GM18499 (cell line): ENCODE measurements at regions not wholly inside any gene's neighbourhood (a gene's known extent, or its start where the extent isn't known, plus 50 kb on each side); places are given as distances from the start of the nearest gene placed in this dataset.
A peak's percentile ranks its signal among the peaks of the same experiment; 100 is the strongest.
"Not testable (repeated sequence)": the region's sequence is repeated elsewhere in the genome, so short reads cannot be mapped to it uniquely, and the experiment has no call there.

Source experiments
- ATAC-seq: cut with Tn5 transposase; IDR thresholded peaks from one replicate; pipeline ENCODE4 v1.9.1; 2021; ENCODE audit warnings: moderate number of reproducible peaks; ENCODE audit not compliant: insufficient read depth, unreplicated experiment

DNA sequence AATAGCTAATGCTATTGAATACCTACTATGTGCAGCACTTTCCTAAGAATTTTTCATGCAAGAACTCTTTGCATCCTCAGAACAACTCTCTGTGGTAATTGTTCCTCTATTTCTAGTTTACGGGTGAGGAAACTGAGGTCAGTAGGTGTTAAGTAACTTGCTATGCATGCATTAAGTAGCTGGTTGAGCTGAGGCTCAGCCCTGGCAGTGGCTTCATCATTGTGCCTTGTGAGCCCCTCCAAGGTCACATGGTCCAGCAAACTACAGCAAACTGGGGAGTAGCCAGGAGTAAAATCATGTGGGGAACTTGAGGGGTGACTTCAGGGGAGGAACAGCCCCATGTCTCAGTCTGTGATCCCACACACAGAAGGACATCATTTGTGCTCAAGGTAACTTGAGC, 365.2 kb downstream of the BCL2L11 start:
- not testable (repeated sequence) for ATAC-seq

DNA sequence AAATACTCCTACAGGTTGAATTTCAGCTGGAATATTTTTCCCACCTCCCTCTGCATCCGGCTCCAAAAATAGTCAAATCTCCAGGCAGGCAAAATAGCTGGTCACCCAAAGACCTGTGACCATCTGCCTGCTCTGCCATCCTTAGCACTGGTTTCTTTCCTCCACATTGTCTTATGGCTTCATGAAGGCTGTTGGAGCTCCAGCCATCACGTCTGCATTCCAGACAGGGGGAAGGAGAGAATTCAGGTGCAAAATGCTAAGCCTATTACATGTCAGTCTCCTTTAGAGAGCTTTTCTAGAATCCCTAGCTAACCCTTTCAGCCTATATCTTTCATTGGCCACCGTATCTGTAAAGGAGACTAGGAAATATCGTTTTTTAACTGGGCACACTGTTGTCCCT, 367.7 kb downstream of the BCL2L11 start:
- ATAC-seq = not testable (repeated sequence)

DNA sequence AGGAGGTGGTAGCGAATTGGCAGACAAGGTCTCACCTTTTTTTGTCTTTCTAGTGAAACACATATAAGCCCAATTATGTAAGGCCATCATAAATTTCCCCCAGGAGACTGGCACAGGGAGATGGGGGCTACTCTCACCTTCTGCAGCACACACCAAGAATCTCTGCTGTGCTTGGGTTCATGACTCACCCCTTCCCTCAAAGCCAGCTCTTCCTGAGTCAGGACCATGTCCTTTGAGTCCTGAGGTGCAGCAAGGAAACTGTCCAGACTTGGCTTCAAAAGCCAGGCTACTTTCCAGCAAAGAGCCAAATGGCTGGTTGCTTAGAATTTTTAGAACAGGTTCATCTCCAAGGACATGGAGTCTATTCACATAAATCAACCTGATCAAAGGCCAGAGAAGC, 368.7 kb downstream of the BCL2L11 start:
- ATAC-seq = not testable (repeated sequence)

DNA sequence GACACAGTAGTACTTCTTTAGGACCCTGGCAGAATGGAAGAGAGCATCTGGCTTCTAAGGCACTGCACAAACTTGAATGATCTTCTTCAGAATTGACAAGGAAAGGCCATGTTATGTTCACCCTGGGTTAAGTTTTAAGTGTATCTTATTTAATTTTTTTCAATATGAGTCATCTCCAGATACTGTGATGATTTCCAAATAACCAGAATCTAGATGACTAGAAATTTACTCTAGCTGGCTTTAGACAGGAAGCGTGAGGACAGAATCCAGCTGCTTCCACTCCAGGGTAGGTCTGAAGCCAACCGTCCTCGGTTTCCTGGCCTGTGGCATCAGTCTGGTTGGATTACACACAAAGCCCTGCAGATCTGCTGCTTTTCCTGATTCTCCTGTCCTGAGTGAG, 370.5 kb downstream of the BCL2L11 start:
- ATAC-seq = not testable (repeated sequence)

DNA sequence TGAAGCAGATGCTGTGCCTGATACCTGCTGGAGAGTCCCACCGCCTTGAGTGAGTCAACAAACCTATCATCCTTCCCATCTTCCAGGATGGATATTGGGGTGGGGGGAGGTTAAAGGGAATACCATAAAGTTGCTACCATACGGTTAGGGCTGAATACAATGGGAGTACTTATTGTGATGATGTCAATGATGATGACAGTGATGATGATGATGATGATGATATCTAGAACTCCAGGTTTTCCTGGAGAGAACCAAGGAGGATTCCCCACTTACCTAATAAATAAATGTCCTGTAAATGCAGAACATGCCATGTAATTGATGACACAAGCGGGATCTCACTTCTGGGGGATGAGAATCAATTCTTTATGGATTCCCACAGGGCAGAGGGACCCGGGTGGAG, 370.9 kb downstream of the BCL2L11 start:
- ATAC-seq = not testable (repeated sequence)

DNA sequence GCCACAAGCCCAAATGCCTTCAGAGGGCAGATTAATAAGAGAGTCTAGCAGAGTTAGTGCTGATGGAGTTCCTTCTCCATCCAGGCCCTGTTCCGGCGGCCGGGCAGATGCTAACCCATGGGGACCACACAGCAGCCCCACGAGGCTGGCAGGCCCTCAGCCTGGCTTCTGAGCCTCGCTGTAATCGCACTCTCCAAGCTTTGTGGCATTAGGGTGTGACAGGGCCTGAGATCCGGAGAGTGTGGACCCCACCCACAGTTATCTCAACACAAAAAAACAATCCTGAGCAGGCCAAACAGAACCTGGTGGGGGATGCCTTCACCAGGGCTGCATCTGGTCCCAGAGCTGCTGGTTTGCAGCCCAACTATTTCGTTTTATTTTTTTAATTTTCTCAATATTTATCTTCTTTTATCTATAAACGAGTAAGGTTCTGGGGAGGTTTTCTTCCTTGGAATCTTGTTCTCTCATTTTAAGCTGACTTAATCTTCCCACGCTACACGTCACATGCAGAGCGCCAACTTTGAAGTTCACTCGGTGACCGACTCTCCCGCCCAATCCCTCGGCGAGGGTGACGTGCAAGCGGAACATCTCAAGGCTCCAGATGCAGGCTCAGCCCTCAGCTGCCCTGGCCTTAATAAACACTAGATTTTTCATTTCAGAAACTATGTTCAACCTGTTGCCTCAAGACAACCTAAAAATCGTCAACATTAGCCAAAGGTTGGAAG, 372.4 kb downstream of the BCL2L11 start:
- ATAC-seq = not testable (repeated sequence)

DNA sequence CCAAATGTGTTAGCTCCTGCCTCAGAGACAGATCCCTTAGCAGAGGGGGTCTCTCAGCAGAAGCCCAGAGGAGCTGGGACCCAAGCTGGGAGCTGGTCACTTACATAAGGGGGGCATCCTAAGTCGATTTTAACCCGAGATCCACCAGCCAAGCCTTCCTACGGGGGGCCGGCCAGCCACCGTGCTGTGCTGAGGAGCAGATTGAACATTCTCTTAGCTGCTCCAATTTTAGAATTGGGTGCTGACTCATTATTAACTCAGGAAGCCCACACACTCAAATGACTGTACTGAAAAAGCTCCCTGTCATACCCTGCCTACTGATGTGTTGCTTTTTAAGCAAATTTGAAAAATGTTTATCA, 373.0 kb downstream of the BCL2L11 start:
- ATAC-seq = not testable (repeated sequence)

DNA sequence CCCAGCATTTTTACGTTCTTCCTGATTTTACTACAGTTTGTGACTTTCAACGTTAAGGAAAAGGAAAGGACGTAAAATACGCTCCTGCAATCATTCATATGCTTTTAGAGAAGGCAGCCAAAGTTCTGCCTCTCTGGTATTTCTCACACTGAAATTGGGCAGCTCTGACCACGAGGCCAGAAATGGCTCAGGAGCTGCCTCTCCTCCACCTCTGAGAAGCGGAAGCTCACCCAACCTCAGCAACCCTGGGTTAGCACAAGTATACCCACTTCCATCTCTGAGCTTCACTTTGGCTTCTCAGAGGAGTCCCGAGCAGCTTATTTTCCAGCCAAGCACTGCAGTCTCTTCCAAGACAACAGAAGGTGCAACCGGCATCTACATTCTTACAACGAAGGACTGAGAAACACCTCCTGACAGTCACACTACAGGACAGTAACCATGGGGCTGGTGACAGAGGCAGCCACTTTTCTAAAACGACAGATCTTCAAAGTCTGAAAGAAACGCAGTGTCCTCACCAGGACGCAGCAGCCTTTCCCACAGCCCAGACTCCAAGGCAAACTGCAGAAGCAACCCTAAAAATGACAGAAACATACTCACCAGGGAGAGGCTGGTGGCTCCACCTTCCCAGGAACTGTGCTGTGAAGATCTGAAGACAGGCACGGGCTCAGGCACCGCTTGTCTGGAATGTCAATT, 373.7 kb downstream of the BCL2L11 start:
- not testable (repeated sequence) for ATAC-seq

DNA sequence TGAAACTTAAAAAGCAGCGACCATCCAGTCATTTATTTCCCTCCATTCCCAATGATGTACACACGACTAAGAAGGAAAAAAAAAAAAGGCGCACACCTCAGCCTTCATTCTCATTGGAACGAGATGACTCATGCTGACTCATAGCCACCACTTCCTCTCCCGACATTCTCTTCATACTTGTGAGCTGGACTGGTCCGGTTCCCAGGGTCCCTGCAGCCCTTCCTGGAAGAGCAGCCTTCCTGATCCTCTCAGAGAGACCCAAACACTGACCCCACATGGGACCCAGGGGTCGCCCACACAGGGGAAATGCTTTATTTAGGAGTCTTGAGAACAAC, 374.2 kb downstream of the BCL2L11 start:
- not testable (repeated sequence) for ATAC-seq

DNA sequence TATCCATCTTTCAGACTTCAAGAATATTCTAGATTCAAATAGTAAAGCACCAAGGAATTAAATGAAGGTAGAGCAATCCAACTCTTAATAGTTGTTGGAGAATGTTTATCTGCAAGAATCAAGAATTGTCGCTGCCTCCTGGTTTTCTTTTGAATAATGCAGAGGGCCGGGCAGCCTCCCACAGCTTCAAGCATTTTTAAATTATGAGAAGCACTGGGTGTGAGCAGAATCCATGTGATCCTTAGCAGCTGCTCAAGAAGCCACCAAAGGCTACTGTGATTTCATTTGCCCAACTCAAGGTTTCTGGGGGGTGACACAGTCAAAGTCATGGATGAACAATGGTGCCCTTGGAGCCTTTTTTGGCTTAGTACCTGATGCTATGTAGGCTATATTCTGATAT, 374.9 kb downstream of the BCL2L11 start:
- not testable (repeated sequence) for ATAC-seq

DNA sequence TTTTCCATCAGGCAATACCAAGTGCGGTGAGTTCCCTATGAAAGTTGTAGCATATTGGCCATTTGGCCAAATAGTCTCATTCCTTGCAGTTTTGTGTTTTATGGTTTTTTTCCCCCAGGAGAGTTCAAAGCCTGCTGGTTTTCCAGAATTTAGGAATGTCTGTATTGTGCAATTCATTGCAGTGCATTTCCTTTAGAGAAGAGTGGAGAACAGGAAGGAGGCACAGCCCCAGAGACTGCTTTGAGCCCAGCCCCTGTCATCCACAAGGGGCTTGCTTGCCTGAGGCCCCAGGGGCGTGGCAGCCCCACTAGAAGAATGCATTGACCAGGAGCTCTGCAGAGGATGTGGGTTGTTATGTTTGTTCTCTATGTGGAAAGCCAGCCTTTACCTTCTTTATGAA, 375.5 kb downstream of the BCL2L11 start:
- ATAC-seq = not testable (repeated sequence)

DNA sequence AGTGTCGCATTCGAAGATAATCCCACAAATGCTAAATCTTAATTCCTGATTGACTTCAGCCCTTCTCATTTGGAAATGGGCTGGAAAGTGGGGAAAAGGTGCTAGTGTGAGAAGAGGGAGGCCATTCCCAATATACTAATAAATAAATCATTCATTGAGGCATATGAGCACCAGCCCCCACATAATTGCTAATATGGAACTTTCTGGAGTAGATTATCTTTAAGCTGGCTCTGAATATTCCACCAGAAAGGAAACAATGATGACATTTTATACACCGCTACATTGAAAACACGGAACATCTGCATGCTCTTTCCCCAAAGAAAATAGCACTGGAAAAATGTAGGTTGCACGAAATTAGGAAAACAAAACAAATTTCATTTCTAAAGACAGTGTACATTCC, 376.1 kb downstream of the BCL2L11 start:
- ATAC-seq = not testable (repeated sequence)

DNA sequence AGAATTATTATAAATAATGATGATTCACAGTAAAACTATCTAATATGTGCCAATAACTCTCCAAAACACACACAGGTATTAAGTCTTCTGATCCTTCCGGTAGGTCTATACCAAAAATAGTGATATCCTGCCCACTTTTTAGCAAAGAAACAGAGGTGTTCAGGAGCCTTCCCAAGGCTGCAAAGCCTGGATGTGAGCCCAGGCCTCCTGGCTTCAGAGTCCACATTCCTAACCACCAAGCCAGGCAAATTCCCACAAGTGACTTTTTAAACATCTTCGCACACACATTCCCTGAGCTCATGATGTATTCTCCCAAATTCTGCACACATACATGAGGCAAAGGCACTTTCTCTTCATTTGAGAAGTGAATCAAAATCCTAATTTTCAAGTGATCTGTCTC, 376.6 kb downstream of the BCL2L11 start:
- ATAC-seq = not testable (repeated sequence)

DNA sequence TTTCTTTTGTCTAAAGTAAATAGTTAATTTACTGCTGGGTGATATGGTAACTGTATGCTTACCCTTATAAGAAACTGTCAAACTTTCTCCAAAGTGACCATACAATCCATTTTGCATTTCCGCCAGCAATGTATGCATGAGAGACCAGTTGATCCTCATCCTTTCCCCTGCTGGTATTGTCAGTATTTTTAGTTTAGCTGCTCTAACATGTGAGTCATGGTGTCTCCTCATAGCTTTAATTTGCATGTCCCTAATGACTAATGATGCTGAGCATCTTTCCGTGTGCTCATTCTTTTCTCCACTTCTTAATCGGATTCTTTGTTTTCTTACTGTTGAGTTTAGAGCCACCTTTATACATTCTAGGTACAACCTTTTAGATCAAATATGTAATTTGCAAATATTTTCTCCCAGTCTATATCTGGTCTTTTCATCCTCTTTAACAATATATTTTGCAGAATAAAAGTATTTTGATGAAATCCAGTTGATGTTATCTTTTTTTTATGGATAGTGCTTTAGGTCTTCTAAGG, 379.9 kb downstream of the BCL2L11 start:
- ATAC-seq = peak; percentile 65

DNA sequence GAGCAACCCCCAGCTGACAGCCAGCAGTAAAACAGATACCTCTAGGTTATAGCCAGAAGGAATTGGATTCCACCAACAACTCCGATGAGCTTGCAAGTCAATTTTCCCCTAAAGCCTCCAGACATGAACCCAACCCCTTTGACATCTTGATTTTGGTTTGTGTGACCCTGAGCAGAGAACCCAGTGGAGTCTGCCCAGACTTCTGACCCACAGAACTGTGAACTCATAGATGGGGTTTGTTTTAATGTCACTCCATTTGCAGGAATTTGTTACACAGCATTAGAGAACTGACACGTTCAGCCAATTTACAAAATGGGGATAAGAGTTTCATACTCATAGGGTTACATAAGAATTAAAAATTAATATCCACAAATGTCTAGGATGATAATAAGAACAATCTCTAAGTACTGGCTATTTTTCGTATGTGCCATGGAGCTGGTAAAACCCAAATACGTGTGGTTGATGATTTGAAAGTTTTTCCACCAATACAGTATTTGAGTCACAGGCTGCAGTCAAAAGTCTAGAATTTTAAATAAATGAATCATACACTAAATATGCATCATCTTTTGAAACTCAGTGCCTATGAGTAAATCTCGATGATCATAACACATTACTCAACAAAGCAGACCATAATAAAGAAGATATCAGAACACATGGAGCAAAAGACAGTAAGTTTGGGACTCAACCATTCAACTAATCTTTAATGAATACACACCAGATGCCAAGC, 380.0 kb downstream of the ANAPC1 start:
- not testable (repeated sequence) for ATAC-seq

DNA sequence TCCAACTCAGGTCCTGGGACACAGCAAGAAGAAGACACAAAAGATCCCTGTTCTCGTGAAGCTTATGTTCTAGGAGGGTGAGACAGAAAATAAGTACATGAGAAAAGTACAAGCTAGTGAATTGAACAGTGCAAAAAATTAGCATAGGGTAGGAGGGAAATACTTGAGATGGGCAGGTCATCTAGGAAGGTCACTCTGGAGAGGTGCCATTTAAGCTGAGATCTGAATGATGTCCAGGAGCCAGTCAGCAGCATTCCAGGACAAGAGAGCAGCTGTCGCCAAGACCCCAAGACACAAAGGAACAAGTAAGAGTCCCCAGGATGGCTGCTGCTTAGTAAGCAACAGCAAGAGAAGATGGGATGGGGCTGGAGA, 379.4 kb downstream of the ANAPC1 start:
- not testable (repeated sequence) for ATAC-seq

DNA sequence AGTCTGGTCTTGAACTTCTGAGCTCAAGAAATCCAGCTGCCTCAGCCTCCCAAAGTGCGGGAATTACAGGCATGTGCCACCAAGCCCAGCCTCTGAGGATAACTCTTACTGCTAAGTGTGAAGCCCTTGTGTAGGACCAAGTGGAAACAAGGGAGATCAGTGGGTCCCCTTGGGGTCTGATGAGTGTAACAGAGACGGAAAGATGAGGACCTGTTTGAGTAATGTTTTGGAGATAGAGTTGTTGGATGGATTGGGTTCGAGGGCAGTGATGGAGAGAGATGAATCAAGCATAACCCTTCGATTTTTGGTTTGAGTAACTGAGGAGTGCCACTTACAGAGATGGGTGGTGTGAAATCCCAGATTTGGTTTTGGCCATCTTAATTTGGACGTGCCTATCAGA, 378.7 kb downstream of the ANAPC1 start:
- ATAC-seq = not testable (repeated sequence)

DNA sequence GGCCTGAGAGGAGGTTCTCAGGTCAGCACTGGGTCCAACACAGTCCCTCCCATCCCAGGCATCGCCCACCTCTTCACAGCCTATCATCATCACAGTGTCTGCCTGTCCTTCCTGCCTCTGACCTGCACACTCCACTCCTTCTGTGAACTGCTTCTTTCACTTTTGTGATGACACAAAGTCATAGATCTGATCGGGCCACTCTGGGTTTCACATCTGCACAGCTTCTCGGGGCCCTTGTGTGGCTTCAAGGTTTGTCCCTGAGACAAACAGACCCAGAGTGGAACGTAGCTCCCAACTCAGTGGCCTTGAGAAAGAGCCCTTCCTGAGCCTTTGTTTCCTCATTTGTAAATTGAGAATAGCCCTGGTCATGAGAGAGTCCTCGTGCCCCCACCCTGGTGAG, 377.1 kb downstream of the ANAPC1 start:
- ATAC-seq = peak; percentile 89

DNA sequence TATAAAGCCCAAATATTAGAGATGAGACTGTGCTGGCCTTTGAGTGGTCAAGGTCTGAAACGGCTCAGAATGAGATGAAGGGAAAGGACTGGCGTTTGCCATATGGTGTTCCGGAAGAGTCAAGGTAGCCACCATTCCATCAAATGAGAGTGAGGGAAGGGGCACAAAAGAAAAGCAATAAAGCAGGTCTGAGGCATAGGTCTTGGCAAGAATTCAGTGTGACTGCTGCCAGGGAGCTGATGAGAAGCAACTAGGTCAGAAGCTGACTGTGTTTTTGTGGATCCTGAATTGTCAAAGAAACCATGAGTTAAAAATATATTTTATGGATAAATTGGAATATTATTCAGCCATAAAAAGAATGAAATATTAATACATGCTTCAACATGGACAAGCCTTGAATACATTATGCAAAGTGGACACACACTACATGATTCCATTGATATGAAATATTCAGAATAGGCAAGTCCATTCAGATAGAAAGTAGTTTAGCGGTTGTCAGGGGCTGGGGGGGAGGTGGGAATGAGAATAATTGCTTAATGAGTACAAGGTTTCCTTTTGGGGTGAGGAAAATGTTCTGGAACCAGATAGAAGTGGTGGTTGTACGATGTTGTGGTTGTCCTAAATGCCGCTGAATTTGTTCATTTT, 374.6 kb downstream of the ANAPC1 start:
- not testable (repeated sequence) for ATAC-seq

DNA sequence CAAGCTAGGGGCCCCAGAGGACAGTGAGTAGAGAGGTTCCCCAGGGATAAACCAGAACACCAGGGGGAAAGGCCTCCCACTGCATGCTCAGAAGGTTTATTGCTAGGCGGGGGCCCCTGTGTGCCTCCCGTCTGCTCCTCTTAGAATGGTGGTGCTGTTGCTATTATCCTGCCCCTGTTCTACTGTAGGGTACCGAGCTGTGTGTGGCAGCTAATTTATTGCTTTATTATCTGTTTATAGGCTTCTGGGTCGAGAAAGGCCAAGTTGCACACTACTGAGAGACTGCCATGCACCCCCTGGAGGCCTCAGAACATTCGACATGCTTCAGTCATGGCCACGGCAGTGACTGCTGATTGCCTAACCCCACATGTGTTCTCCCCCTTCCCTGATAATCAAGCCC, 373.6 kb downstream of the ANAPC1 start:
- ATAC-seq = not testable (repeated sequence)

DNA sequence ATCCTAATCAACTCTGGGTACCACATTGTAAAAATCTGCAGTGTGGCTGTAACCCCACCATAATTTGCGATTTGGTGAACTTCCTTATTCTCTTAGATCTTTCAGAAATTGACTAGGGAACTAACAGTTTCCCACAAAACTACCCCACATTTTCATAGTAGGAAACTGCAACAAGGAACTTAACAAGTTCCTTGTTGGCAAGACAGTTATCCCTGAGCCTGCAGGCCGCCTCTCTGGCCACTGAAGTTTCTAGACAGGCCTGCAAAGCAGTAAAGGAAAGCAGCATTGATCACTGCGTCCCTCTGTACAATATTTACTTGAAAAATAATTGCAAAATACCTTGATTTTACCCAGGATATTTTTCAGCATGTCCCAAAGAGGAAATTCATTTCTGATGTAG, 372.9 kb downstream of the ANAPC1 start:
- not testable (repeated sequence) for ATAC-seq
